Effector memory CD4-positive, alpha-beta T cell (primary cell): ENCODE measurements at regions not wholly inside any gene's neighbourhood (a gene's known extent, or its start where the extent isn't known, plus 50 kb on each side); places are given as distances from the start of the nearest gene placed in this dataset.

ENCODE experiments used
- DNase-seq, 3 donors: peaks; one replicate each; pipeline ENCODE4 v3.0.0-alpha.2; 2020
- H3K27ac ChIP-seq: 2 replicates; pipeline ENCODE4 v1.7.0; 2013; ENCODE audit warnings: mild to moderate bottlenecking, low read length, moderate library complexity; ENCODE audit not compliant: insufficient read depth, poor library complexity, severe bottlenecking
- H3K27me3 ChIP-seq: replicated peaks from 2 replicates; pipeline ENCODE4 v1.7.0; 2013; ENCODE audit warnings: mild to moderate bottlenecking, low read length; ENCODE audit not compliant: insufficient read depth, control insufficient read depth, poor library complexity, severe bottlenecking
- H3K36me3 ChIP-seq: 2 replicates; pipeline ENCODE4 v1.7.0; 2013; ENCODE audit warnings: mild to moderate bottlenecking, low read length, moderate library complexity; ENCODE audit not compliant: control insufficient read depth, insufficient read depth
- H3K4me1 ChIP-seq: 2 replicates; pipeline ENCODE4 v1.7.0; 2013; ENCODE audit warnings: low read length, mild to moderate bottlenecking; ENCODE audit not compliant: control insufficient read depth, insufficient read depth, poor library complexity, severe bottlenecking
- H3K4me3 ChIP-seq: 2 replicates; pipeline ENCODE4 v1.7.0; 2013; ENCODE audit warnings: low read length, low read depth, mild to moderate bottlenecking; ENCODE audit not compliant: insufficient read depth, poor library complexity, severe bottlenecking
- H3K9me3 ChIP-seq: 2 replicates; pipeline ENCODE4 v1.7.0; 2013; ENCODE audit warnings: mild to moderate bottlenecking, low read length, moderate library complexity; ENCODE audit not compliant: control insufficient read depth

DNA sequence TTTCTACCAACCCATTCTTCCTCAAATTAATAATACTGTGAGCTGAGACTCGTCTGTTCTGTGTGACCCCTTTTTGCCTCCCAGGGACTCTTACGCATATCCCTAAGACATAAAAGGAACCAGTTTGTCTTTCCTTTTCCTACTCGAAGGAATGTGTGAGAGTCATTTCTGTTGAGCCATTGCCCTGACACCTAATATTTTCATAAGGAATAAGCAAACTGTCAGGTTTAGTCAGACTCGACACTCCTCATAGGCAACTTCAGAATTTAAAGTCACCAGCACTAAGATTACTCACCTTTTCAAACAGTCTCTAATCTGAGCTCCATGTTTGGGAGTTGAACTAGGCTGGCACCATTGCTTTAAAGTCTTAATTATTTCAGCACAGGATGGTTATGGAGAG is 305.5 kb downstream of the IKZF2 start:
- Histone ChIP-seq H3K4me3 (no peak overlapping the region), H3K36me3 (no peaks in the 10 kb centered on the region), H3K9me3 (no peaks in the 10 kb centered on the region), H3K4me1 (no peaks in the 10 kb centered on the region), H3K27me3 (no peaks in the 10 kb centered on the region), H3K27ac (no peak overlapping the region)
- DNase-seq, result no peak

GRCh38 chr2:212843409-212844199 is 305.0 kb upstream of the ERBB4 start:
- DNase-seq, result no peak
- Histone ChIP-seq H3K4me1 (no peaks in the 10 kb centered on the region), H3K36me3 (no peaks in the 10 kb centered on the region), H3K4me3 (no peak overlapping the region), H3K27ac (no peak overlapping the region), H3K9me3 (no peaks in the 10 kb centered on the region), H3K27me3 (no peaks in the 10 kb centered on the region)

DNA sequence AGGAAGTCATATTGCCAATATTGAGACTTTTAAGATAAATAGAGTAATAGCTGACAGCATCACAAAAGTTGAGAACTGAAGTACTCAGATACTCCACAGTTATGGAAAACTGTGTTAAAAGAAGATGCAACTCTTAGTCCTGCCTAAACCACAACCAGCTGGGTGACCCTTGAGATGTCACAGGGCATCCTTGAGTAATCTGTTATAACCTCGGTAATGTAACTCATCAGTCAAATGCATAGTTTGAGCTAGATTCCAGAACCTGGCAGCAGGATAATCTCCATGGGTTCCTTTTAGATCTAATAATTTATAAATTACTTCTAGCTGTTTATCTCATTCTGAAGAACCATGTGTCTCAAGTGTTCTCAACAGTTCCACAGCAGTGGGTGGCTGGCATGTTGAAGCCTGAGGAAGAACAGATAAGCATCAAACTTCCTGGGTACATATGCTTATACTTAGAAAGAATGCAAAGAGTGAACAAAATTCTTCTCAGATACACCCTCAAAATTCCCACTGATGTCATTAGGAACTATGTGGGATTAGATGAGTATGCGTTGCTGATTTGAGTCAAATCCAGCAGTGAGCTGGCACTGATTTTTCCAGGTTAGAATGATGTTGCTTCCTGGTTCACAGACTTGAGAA is 304.1 kb upstream of the ERBB4 start:
- no peak overlapping the region for H3K4me3 ChIP-seq
- H3K9me3 ChIP-seq, result no peaks in the 10 kb centered on the region
- H3K4me1 ChIP-seq, result no peaks in the 10 kb centered on the region
- H3K27ac ChIP-seq, result no peak overlapping the region
- no peaks in the 10 kb centered on the region for H3K27me3 ChIP-seq
- no peak for DNase-seq
- no peaks in the 10 kb centered on the region for H3K36me3 ChIP-seq

- H3K4me1 ChIP-seq, result no peaks in the 10 kb centered on the region
- no peaks in the 10 kb centered on the region for H3K9me3 ChIP-seq
- no peak overlapping the region for H3K27ac ChIP-seq
- H3K27me3 ChIP-seq, result no peaks in the 10 kb centered on the region
- DNase-seq, result no peak
- no peaks in the 10 kb centered on the region for H3K36me3 ChIP-seq
- H3K4me3 ChIP-seq, result no peak overlapping the region
Measured at GRCh38 chr2:212841460-212841859, 302.9 kb upstream of the ERBB4 start.

DNA sequence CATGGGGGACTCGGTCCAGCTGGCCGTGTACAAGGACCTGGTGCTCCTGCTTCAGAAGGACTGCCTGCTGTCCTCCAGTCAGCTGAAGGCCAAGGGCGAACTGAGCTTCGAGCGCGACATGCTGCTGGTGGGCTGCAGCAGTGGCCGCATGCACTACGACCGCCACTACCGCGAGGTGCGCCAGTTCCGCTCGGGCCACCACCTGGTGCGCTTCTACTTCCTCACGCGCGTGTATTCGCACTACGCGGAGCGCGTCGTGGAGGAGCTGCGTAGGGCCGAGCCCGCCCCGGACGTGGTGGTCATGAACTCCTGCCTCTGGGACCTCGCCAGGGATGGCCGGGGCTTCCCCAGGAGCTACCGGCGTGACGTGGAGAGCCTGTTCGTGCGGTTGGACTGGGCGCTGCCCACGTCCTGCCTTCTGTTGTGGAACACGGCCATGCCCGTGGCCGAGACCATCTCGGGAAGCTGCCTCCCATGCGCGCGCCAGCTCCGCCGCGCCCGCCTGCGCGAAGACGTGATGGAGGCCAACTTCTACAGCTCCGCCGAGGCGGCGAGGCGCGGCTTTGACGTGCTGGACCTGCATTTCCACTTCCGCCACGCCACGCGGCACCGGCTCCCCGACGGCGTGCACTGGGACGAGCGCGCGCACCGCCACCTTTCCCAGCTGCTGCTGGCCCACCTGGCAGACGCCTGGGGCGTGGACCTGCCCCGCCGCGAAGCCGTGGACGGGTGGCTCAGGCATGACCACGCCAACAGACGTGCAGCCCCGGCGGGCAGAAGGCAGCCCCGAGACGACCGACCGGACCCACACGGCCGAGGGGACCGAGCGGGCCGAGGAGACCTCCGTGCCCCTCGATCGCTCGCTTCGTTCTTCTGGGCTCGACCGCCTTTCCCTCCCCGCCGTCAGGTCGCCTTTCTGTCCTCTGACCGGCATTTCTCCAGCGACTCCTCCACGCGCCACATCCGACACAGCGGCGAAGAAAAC is 293.9 kb upstream of the ERBB4 start:
- H3K4me1 ChIP-seq, result no peaks in the 10 kb centered on the region
- no peaks in the 10 kb centered on the region for H3K36me3 ChIP-seq
- no peak for DNase-seq
- no peak overlapping the region for H3K4me3 ChIP-seq
- H3K9me3 ChIP-seq, result no peaks in the 10 kb centered on the region
- no peaks in the 10 kb centered on the region for H3K27me3 ChIP-seq
- no peak overlapping the region for H3K27ac ChIP-seq

- Histone ChIP-seq H3K36me3 (no peaks in the 10 kb centered on the region), H3K27ac (no peak overlapping the region), H3K27me3 (no peaks in the 10 kb centered on the region), H3K4me1 (no peaks in the 10 kb centered on the region), H3K9me3 (no peaks in the 10 kb centered on the region), H3K4me3 (no peak overlapping the region)
- DNase-seq, result no peak
Measured at GRCh38 chr2:212831671-212832199, 293.1 kb upstream of the ERBB4 start.

GRCh38 chr2:212816267-212816666 is 277.7 kb upstream of the ERBB4 start:
- Histone ChIP-seq H3K27me3 (no peaks in the 10 kb centered on the region), H3K27ac (no peak overlapping the region), H3K4me1 (no peaks in the 10 kb centered on the region), H3K9me3 (no peaks in the 10 kb centered on the region), H3K36me3 (no peaks in the 10 kb centered on the region), H3K4me3 (no peak overlapping the region)
- DNase-seq, result no peak

DNA sequence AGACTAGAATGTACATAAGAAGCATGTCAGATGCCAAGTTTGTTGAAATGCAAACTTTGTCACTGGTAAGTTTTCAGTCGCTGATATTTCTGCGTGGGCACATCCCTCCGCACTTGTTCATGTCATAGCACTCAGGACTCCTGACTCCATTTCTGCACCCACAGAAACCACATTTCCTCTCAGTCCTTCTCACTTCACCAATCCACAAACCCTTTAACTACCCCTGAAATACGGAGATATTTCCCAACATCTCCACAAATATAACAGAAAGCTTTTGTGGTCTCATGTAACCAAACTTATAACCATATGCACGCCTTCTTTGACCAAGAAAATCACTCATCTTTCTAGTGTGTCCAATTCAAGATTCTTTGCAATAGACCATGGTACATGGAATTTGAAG is 276.9 kb upstream of the ERBB4 start:
- no peaks in the 10 kb centered on the region for H3K9me3 ChIP-seq
- H3K36me3 ChIP-seq, result no peaks in the 10 kb centered on the region
- DNase-seq, result no peak
- no peak overlapping the region for H3K27ac ChIP-seq
- no peak overlapping the region for H3K4me3 ChIP-seq
- no peaks in the 10 kb centered on the region for H3K4me1 ChIP-seq
- no peaks in the 10 kb centered on the region for H3K27me3 ChIP-seq

DNA sequence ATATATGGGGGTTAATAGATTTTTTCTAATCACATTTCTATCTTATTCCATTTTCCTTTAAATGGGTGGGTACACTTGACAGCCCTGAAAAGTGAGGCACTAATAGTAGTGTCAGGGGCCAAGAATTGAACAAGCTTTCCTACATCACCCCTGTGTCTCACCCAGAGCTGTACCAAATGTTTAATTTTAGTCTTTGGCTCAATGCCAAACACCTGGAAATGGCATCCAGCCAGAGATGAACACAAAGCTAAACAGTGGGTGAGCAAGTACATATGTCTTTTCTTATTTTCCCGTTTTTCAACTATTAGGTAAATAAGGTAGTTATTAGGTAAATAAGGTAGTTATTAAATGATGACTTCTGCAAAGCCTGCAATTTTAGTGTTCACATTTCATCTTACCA is 276.3 kb upstream of the ERBB4 start:
- Histone ChIP-seq H3K27me3 (no peaks in the 10 kb centered on the region), H3K9me3 (no peaks in the 10 kb centered on the region), H3K4me3 (no peak overlapping the region), H3K4me1 (no peaks in the 10 kb centered on the region), H3K27ac (no peak overlapping the region), H3K36me3 (no peaks in the 10 kb centered on the region)
- DNase-seq, result no peak
